H54 (cell line): ENCODE measurements at regions not wholly inside any gene's neighbourhood (a gene's known extent, or its start where the extent isn't known, plus 50 kb on each side); places are given as distances from the start of the nearest gene placed in this dataset.
A peak's percentile ranks its signal among the peaks of the same experiment; 100 is the strongest.

ENCODE experiments used
- DNase-seq: peaks from one replicate; pipeline ENCODE4 v3.0.0; 2011; ENCODE audit warnings: low spot score, mixed read lengths; ENCODE audit not compliant: insufficient read length
- FAIRE-seq: peaks from 3 replicates; lab custom pipeline; 2011; peaks lifted over from hg19 to GRCh38; lab: Jason Lieb, UNC
- POLR2A ChIP-seq: IDR thresholded peaks from 2 replicates; pipeline ENCODE4 v1.6.1; 2011; ENCODE audit warnings: low read depth, mild to moderate bottlenecking, low read length

- FAIRE-seq (no peak), DNase-seq (no peak)
- TF ChIP-seq POLR2A, result no peak
Measured at GRCh38 chr4:59597536-59598329, 1602.4 kb upstream of the ADGRL3 start.

GRCh38 chr4:59598330-59598618, 1601.9 kb upstream of the ADGRL3 start:
- DNase-seq (no peak), FAIRE-seq (no peak)
- no peak for TF ChIP-seq POLR2A

GRCh38 chr4:59608466-59608865, 1591.7 kb upstream of the ADGRL3 start:
- TF ChIP-seq POLR2A, result no peak
- DNase-seq (no peak), FAIRE-seq (no peak)

- no peak for FAIRE-seq
Measured at GRCh38 chr4:59612235-59612634, 1587.9 kb upstream of the ADGRL3 start.

GRCh38 chr4:59615316-59615715, 1584.8 kb upstream of the ADGRL3 start:
- FAIRE-seq, result no peak
- no peak for DNase-seq

More at GRCh38 chr4:59612235-59612634, 1587.9 kb upstream of the ADGRL3 start:
- TF ChIP-seq POLR2A, result no peak
- DNase-seq, result peak; percentile 2

GRCh38 chr4:59629348-59629747, 1570.8 kb upstream of the ADGRL3 start:
- no peak for TF ChIP-seq POLR2A
- DNase-seq (no peak), FAIRE-seq (no peak)

More at GRCh38 chr4:59615316-59615715, 1584.8 kb upstream of the ADGRL3 start:
- no peak for TF ChIP-seq POLR2A

GRCh38 chr4:59630235-59630634, 1569.9 kb upstream of the ADGRL3 start:
- FAIRE-seq, result no peak
- no peak for TF ChIP-seq POLR2A
- DNase-seq, result no peak

GRCh38 chr4:59630922-59631321, 1569.2 kb upstream of the ADGRL3 start:
- no peak for DNase-seq
- FAIRE-seq, result no peak
- TF ChIP-seq POLR2A, result no peak

- TF ChIP-seq POLR2A, result no peak
- DNase-seq, result no peak
- no peak for FAIRE-seq
Measured at GRCh38 chr4:59637596-59637995, 1562.5 kb upstream of the ADGRL3 start.

GRCh38 chr4:59643682-59644081, 1556.4 kb upstream of the ADGRL3 start:
- FAIRE-seq (no peak), DNase-seq (no peak)
- TF ChIP-seq POLR2A, result no peak

GRCh38 chr4:59644765-59645164, 1555.4 kb upstream of the ADGRL3 start:
- no peak for FAIRE-seq
- no peak for DNase-seq
- TF ChIP-seq POLR2A, result no peak

GRCh38 chr4:59646082-59646481, 1554.0 kb upstream of the ADGRL3 start:
- no peak for TF ChIP-seq POLR2A

GRCh38 chr4:59647011-59647410, 1553.1 kb upstream of the ADGRL3 start:
- no peak for DNase-seq
- FAIRE-seq, result no peak
- no peak for TF ChIP-seq POLR2A

More at GRCh38 chr4:59646082-59646481, 1554.0 kb upstream of the ADGRL3 start:
- FAIRE-seq (no peak), DNase-seq (no peak)

GRCh38 chr4:59647500-59647899, 1552.6 kb upstream of the ADGRL3 start:
- DNase-seq, result no peak
- FAIRE-seq, result no peak
- no peak for TF ChIP-seq POLR2A

- no peak for TF ChIP-seq POLR2A
- FAIRE-seq, result no peak
- no peak for DNase-seq
Measured at GRCh38 chr4:59650861-59651260, 1549.3 kb upstream of the ADGRL3 start.
